Sigmoid colon (tissue), 4 donors: ENCODE measurements at regions not wholly inside any gene's neighbourhood (a gene's known extent, or its start where the extent isn't known, plus 50 kb on each side); places are given as distances from the start of the nearest gene placed in this dataset.

Experiments
- CTCF ChIP-seq, 4 experiments: fragments of 450-650 bp in 3 of 4; fragments of 200-600 bp in 1 of 4; IDR thresholded peaks; one replicate each; pipeline ENCODE4 v1.5.1; 2016 to 2019; ENCODE audit warnings: antibody characterized with exemption in 4 of 4, mild to moderate bottlenecking in 3 of 4, moderate library complexity in 2 of 4
- POLR2A ChIP-seq, 2 donors: fragments of 450-650 bp; IDR thresholded peaks; one replicate each; pipeline ENCODE4 v1.6.1; 2016; ENCODE audit warnings: antibody characterized with exemption in 2 of 2, mild to moderate bottlenecking in 2 of 2, moderate library complexity in 2 of 2
- POLR2AphosphoS5 ChIP-seq, 4 donors: sonication (generic); formaldehyde crosslinking; IDR thresholded peaks; one replicate each; pipeline ENCODE4 v1.6.1; 2017; ENCODE audit warnings: antibody characterized with exemption in 4 of 4

GRCh38 chr3:83302091-83302490 is 1540.6 kb upstream of the GBE1 start:
- TF ChIP-seq CTCF (IDR thresholded peaks at IDR 0.05) (no peak), POLR2AphosphoS5 (IDR thresholded peaks at IDR 0.05) (no peak), POLR2A (IDR thresholded peaks at IDR 0.05) (no peak)
